IPS-11a (cell line): ENCODE measurements at regions not wholly inside any gene's neighbourhood (a gene's known extent, or its start where the extent isn't known, plus 50 kb on each side); places are given as distances from the start of the nearest gene placed in this dataset.
"Not testable (repeated sequence)": the region's sequence is repeated elsewhere in the genome, so short reads cannot be mapped to it uniquely, and the experiment has no call there.

Experiments used
- H3K4me3 ChIP-seq: one replicate; pipeline ENCODE4 v1.5.1; 2013; ENCODE audit warnings: low read depth, low read length, control low read depth

GRCh38 chr7:42575171-42575570 is 336.7 kb downstream of the C7orf25 start:
- H3K4me3 ChIP-seq: no peak overlapping the region

- no peak overlapping the region for H3K4me3 ChIP-seq
These were observed 337.2 kb downstream of the C7orf25 start for GRCh38 chr7:42574685-42575084.

GRCh38 chr7:42573881-42574672 is 337.1 kb upstream of the GLI3 start:
- no peak overlapping the region for H3K4me3 ChIP-seq

- H3K4me3 ChIP-seq: no peak overlapping the region
These were observed 335.6 kb upstream of the GLI3 start for GRCh38 chr7:42572561-42572960.

- H3K4me3 ChIP-seq: no peak overlapping the region
These were observed 335.0 kb upstream of the GLI3 start for GRCh38 chr7:42572056-42572455.

GRCh38 chr7:42570944-42571343 is 333.9 kb upstream of the GLI3 start:
- no peak overlapping the region for H3K4me3 ChIP-seq

- no peak overlapping the region for H3K4me3 ChIP-seq
These were observed 330.0 kb upstream of the GLI3 start for GRCh38 chr7:42567051-42567450.

- H3K4me3 ChIP-seq: no peak overlapping the region
These were observed 324.8 kb upstream of the GLI3 start for GRCh38 chr7:42561797-42562196.

GRCh38 chr7:42560866-42561265 is 323.9 kb upstream of the GLI3 start:
- no peak overlapping the region for H3K4me3 ChIP-seq

- not testable (repeated sequence) for H3K4me3 ChIP-seq
These were observed 317.9 kb upstream of the GLI3 start for GRCh38 chr7:42554932-42555331.

- no peak overlapping the region for H3K4me3 ChIP-seq
These were observed 315.2 kb upstream of the GLI3 start for GRCh38 chr7:42552227-42552626.

GRCh38 chr7:42550706-42551470 is 313.9 kb upstream of the GLI3 start:
- H3K4me3 ChIP-seq: no peak overlapping the region

GRCh38 chr7:42549866-42550485 is 313.0 kb upstream of the GLI3 start:
- H3K4me3 ChIP-seq: no peak overlapping the region

- no peak overlapping the region for H3K4me3 ChIP-seq
These were observed 312.0 kb upstream of the GLI3 start for GRCh38 chr7:42548816-42549611.

- H3K4me3 ChIP-seq: no peak overlapping the region
These were observed 308.2 kb upstream of the GLI3 start for GRCh38 chr7:42545049-42545724.

- H3K4me3 ChIP-seq: no peak overlapping the region
These were observed 306.9 kb upstream of the GLI3 start for GRCh38 chr7:42543953-42544352.

GRCh38 chr7:42542446-42542845 is 305.4 kb upstream of the GLI3 start:
- H3K4me3 ChIP-seq: not testable (repeated sequence)

GRCh38 chr7:42534441-42534840 is 297.4 kb upstream of the GLI3 start:
- H3K4me3 ChIP-seq: no peak overlapping the region

- H3K4me3 ChIP-seq: no peak overlapping the region
These were observed 290.0 kb upstream of the GLI3 start for GRCh38 chr7:42527004-42527403.

GRCh38 chr7:42522227-42522991 is 285.4 kb upstream of the GLI3 start:
- no peak overlapping the region for H3K4me3 ChIP-seq
